SU-DHL-6 (cell line): ENCODE measurements at regions not wholly inside any gene's neighbourhood (a gene's known extent, or its start where the extent isn't known, plus 50 kb on each side); places are given as distances from the start of the nearest gene placed in this dataset.

Experiments used
- H2AFZ ChIP-seq: fragments of 200-600 bp; sonication (generic); 2 replicates; pipeline ENCODE4 v1.6.1; 2014; ENCODE audit warnings: low read depth, mild to moderate bottlenecking, moderate library complexity, mixed read lengths, antibody characterized with exemption, low read length; ENCODE audit not compliant: severe bottlenecking
- H3F3A ChIP-seq: fragments of 200-600 bp; shearing (Covaris generic); 2 replicates; pipeline ENCODE4 v1.6.0; 2016; ENCODE audit warnings: antibody characterized with exemption, mild to moderate bottlenecking; ENCODE audit not compliant: insufficient read depth
- H3K27ac ChIP-seq: fragments of 200-600 bp; sonication (generic); 2 replicates; pipeline ENCODE4 v1.5.1; 2016; ENCODE audit warnings: low read depth, mild to moderate bottlenecking, low read length, moderate library complexity, mixed read lengths
- H3K27me3 ChIP-seq: fragments of 200-600 bp; sonication (generic), shearing (Covaris generic); 2 replicates; pipeline ENCODE4 v1.6.0; 2014; ENCODE audit warnings: mild to moderate bottlenecking, low read length
- H3K36me3 ChIP-seq: fragments of 200-600 bp; sonication (generic); 2 replicates; pipeline ENCODE4 v1.6.1; 2014; ENCODE audit warnings: mild to moderate bottlenecking, low read length, mixed read lengths
- H3K4me2 ChIP-seq: fragments of 300-600, 200-600 bp; shearing (Covaris generic), sonication (generic); 2 replicates; pipeline ENCODE4 v1.6.0; 2014; ENCODE audit warnings: low read length, low read depth, mild to moderate bottlenecking; ENCODE audit not compliant: poor library complexity, severe bottlenecking
- H3K4me3 ChIP-seq: fragments of 200-600 bp; sonication (generic); 2 replicates; pipeline ENCODE4 v1.5.1; 2014; ENCODE audit warnings: antibody characterized with exemption, low read length, mild to moderate bottlenecking, mixed read lengths; ENCODE audit not compliant: insufficient read depth, poor library complexity, severe bottlenecking
- H3K79me2 ChIP-seq: fragments of 200-600 bp; sonication (generic); 2 replicates; pipeline ENCODE4 v1.6.1; 2014; ENCODE audit warnings: mild to moderate bottlenecking, low read length, moderate library complexity; ENCODE audit not compliant: insufficient read depth
- H3K9ac ChIP-seq: fragments of 200-600 bp; sonication (generic); 2 replicates; pipeline ENCODE4 v1.7.0; 2014; ENCODE audit warnings: mild to moderate bottlenecking, low read length
- H3K9me2 ChIP-seq: fragments of 200-600 bp; sonication (generic); replicated peaks from 2 replicates; pipeline ENCODE4 v1.6.1; 2014; ENCODE audit warnings: low read length; ENCODE audit not compliant: insufficient read depth
- H3K9me3 ChIP-seq: fragments of 200-600 bp; sonication (generic); 2 replicates; pipeline ENCODE4 v1.6.1; 2014; ENCODE audit warnings: low read length, mixed read lengths; ENCODE audit not compliant: insufficient read depth
- H4K20me1 ChIP-seq: fragments of 200-600 bp; sonication (generic); 2 replicates; pipeline ENCODE4 v1.6.1; 2014; ENCODE audit warnings: low read depth, mild to moderate bottlenecking, antibody characterized with exemption, low read length, moderate library complexity, mixed read lengths
- EZH2phosphoT487 ChIP-seq: fragments of 200-600 bp; sonication (generic), shearing (Covaris generic); conservative IDR thresholded peaks from 2 replicates; pipeline ENCODE4 v1.6.1; 2018; ENCODE audit warnings: mild to moderate bottlenecking, antibody characterized with exemption, low read length, moderate library complexity, mixed read lengths
- TF ChIP-seq, protein P1 (sequence below): fragments of 200-600 bp; sonication (generic); IDR thresholded peaks from one replicate; pipeline ENCODE4 v1.5.1; 2017; ENCODE audit warnings: antibody characterized with exemption, mild to moderate bottlenecking, low read length, moderate library complexity; ENCODE audit not compliant: insufficient read depth, poor library complexity, severe bottlenecking

DNA sequence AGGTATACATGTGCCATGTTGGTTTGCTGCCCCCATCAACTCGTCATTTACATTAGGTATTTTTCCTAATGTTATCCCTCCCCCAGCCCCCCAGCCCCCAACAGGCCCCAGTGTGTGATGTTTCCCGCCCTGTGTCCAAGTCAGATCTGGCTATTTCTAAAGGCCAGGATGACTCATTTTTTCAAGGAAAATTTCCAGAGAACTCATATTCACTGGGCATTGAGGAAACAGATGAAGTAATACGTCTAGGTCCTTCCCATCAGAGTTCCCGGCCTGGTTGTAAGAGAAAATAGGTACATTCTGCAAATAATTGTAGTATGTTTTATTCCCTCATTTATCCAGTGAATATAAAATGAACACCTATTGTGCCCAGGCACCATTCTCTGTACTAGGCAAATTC lies 345.2 kb downstream of the BCL11B start:
- H3F3A ChIP-seq, result no peaks in the 10 kb centered on the region
- H3K4me2 ChIP-seq, result no peak overlapping the region
- no peak overlapping the region for H3K9ac ChIP-seq
- no peaks in the 10 kb centered on the region for H3K9me2 ChIP-seq
- H3K27me3 ChIP-seq, result no peaks in the 10 kb centered on the region
- H3K9me3 ChIP-seq, result no peaks in the 10 kb centered on the region
- H3K27ac ChIP-seq, result no peak overlapping the region
- H2AFZ ChIP-seq, result no peak overlapping the region
- no peak for TF ChIP-seq EZH2phosphoT487
- TF ChIP-seq, protein P1, sequence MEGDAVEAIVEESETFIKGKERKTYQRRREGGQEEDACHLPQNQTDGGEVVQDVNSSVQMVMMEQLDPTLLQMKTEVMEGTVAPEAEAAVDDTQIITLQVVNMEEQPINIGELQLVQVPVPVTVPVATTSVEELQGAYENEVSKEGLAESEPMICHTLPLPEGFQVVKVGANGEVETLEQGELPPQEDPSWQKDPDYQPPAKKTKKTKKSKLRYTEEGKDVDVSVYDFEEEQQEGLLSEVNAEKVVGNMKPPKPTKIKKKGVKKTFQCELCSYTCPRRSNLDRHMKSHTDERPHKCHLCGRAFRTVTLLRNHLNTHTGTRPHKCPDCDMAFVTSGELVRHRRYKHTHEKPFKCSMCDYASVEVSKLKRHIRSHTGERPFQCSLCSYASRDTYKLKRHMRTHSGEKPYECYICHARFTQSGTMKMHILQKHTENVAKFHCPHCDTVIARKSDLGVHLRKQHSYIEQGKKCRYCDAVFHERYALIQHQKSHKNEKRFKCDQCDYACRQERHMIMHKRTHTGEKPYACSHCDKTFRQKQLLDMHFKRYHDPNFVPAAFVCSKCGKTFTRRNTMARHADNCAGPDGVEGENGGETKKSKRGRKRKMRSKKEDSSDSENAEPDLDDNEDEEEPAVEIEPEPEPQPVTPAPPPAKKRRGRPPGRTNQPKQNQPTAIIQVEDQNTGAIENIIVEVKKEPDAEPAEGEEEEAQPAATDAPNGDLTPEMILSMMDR, result no peak
- no peaks in the 10 kb centered on the region for H3K36me3 ChIP-seq
- no peaks in the 10 kb centered on the region for H4K20me1 ChIP-seq
- no peak overlapping the region for H3K4me3 ChIP-seq
- no peaks in the 10 kb centered on the region for H3K79me2 ChIP-seq

DNA sequence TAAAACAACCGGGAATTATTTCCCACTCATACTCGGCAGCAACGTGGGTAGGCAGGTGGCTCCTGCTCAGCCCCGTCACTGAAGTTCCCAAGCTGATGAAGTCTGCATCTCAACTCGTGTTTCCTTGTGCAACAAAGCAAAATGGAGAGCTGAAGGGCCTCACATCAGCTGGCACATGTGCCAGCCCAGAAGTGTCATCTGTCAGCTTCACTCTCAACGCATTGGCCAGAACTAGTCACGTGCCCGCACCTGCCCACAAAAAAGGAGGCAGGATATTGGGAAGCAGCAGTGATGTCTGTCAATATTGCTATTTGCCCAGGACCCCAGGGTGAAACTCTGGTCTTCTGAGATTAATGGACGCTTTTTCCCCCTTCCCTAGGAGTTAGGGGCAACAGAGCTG lies 344.0 kb downstream of the BCL11B start:
- H3K27ac ChIP-seq, result no peak overlapping the region
- H3K27me3 ChIP-seq, result no peaks in the 10 kb centered on the region
- no peaks in the 10 kb centered on the region for H3F3A ChIP-seq
- no peaks in the 10 kb centered on the region for H3K9me3 ChIP-seq
- no peak overlapping the region for H3K4me3 ChIP-seq
- no peak overlapping the region for H2AFZ ChIP-seq
- no peak overlapping the region for H3K4me2 ChIP-seq
- H3K9me2 ChIP-seq, result no peaks in the 10 kb centered on the region
- no peaks in the 10 kb centered on the region for H3K36me3 ChIP-seq
- H3K9ac ChIP-seq, result no peak overlapping the region
- no peaks in the 10 kb centered on the region for H3K79me2 ChIP-seq
- H4K20me1 ChIP-seq, result no peaks in the 10 kb centered on the region
- TF ChIP-seq, protein P1, result no peak
- no peak for TF ChIP-seq EZH2phosphoT487

DNA sequence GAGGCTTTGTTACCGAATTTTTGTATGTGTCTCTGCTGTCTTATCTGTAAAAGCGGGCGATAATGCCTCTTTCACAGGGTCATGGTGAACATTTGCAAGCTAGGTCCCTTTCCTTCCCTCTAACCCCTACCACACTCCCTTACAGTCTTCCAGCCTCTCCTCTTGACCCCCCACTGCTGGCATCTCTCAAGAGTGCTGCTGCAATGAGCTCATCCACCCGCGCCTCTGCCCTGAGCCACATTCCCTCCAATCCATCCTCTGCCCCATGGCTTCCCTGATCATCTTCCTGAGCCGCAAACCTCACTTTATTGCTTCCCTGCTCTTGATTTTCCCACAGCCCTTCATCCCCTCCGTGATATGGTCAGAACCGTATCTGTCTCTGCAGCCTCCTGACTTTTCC lies 343.6 kb downstream of the BCL11B start:
- Histone ChIP-seq H3K27ac (no peak overlapping the region), H3K9me3 (no peaks in the 10 kb centered on the region), H3K4me2 (no peak overlapping the region), H2AFZ (no peak overlapping the region), H3F3A (no peaks in the 10 kb centered on the region), H3K4me3 (no peak overlapping the region), H4K20me1 (no peaks in the 10 kb centered on the region), H3K27me3 (no peaks in the 10 kb centered on the region), H3K79me2 (no peaks in the 10 kb centered on the region), H3K9me2 (no peaks in the 10 kb centered on the region), H3K9ac (no peak overlapping the region), H3K36me3 (no peaks in the 10 kb centered on the region)
- TF ChIP-seq EZH2phosphoT487, result no peak
- TF ChIP-seq, protein P1, result no peak

DNA sequence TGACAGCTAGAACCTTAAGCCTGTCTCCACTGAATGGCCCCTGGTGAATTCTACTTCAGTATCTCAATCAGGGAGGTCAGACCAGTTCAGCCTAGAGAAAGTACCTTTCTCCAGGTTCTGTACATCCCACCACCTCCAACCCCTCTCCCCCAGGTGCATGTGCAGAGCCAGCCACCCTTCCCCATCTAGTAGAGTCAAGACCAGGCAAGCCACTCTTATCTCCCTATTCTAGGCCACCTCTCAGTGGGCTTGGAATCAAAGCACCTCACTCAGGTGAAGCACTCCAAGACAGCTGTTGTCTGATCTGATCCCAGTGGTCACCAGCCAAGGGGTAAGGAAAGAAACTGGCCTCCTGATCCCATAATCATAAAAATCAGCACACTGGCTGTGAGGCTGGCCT lies 340.9 kb downstream of the BCL11B start:
- no peak overlapping the region for H3K4me2 ChIP-seq
- no peaks in the 10 kb centered on the region for H3K79me2 ChIP-seq
- H3K9ac ChIP-seq, result no peak overlapping the region
- H4K20me1 ChIP-seq, result no peaks in the 10 kb centered on the region
- H3K36me3 ChIP-seq, result no peaks in the 10 kb centered on the region
- no peaks in the 10 kb centered on the region for H3F3A ChIP-seq
- H2AFZ ChIP-seq, result no peak overlapping the region
- no peaks in the 10 kb centered on the region for H3K9me3 ChIP-seq
- no peak overlapping the region for H3K27ac ChIP-seq
- no peak for TF ChIP-seq EZH2phosphoT487
- TF ChIP-seq, protein P1, result no peak
- H3K9me2 ChIP-seq, result no peaks in the 10 kb centered on the region
- H3K27me3 ChIP-seq, result no peaks in the 10 kb centered on the region
- H3K4me3 ChIP-seq, result no peak overlapping the region
